ENCODE measurements at regions not wholly inside any gene's neighbourhood (a gene's known extent, or its start where the extent isn't known, plus 50 kb on each side); places are given as distances from the start of the nearest gene placed in this dataset.
A peak's percentile ranks its signal among the peaks of the same experiment; 100 is the strongest.

- no peaks in the 10 kb centered on the region for H3K36me3 ChIP-seq (ENCODE audit: insufficient read depth, low read length)
- DNase-seq, result no peak
- no peak overlapping the region for H3K27ac ChIP-seq (ENCODE audit: low read depth, low read length)
- no peaks in the 10 kb centered on the region for H3K36me3 Mint-ChIP-seq
- POLR2A ChIA-PET (ENCODE audit: partially characterized antibody), result no interaction called here
- peaks cover under 1 to 6% of the 10 kb centered on the region in 2 donors for H3K27me3 Mint-ChIP-seq
- H3K27ac Mint-ChIP-seq, result no peak overlapping the region
- intact Hi-C loops (cut with micrococcal nuclease), result no loop called here
- no peak overlapping the region for H3K4me3 ChIP-seq (ENCODE audit: low read length in 2 of 2)
- CTCF ChIA-PET (ENCODE audit: partially characterized antibody), result no interaction called here
- no peaks in the 10 kb centered on the region for H3K9me3 ChIP-seq (ENCODE audit: control insufficient read depth in 1 of 2, low read length in 2 of 2)
- peaks cover 12% of the 10 kb centered on the region for H3K4me1 ChIP-seq (ENCODE audit: insufficient read depth, low read length)
- no peaks in the 10 kb centered on the region for H3K9me3 Mint-ChIP-seq
- H3K4me3 Mint-ChIP-seq, result no peak overlapping the region
- peaks cover 0 to 23% (median 16%) of the 10 kb centered on the region in 4 donors for H3K4me1 Mint-ChIP-seq
- H3K27me3 ChIP-seq (ENCODE audit: insufficient read depth, low read length), result no peaks in the 10 kb centered on the region
These were observed 65.4 kb upstream of the WWC1 start for GRCh38 chr5:168226012-168226411.

DNA sequence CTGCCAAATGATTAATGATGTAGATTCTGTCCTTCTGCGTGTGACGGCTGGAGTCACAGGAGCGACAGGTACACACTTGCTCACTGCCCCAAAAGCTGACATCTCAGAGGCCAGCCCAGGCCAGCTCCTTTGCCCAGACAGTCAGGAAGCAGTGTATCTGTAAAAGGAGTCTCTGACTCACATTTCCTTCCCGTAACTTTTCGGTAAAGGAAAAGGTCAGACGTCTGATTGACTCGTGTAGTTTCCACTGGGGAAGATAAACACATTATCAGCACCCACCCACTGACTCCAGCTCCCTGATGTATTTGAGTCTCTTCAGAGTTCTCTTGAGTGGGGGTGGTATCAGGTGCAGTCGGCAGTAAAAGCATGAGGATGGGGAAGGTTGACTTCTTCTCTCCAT is 64.4 kb upstream of the WWC1 start:
- ChIA-PET CTCF (ENCODE audit: partially characterized antibody) (interaction anchor here (1.4 to 1.7 kb wide), 2 partner anchors 8 to 10 kb away, joined by 4 to 22 read pairs; no protein-coding TSS in a partner anchor), POLR2A (ENCODE audit: partially characterized antibody) (interaction anchor here (1.1 kb wide), 1 partner anchor 353 kb away, joined by 3 read pairs; the partner anchor contains the start of gene PANK3)
- Histone ChIP-seq H3K4me1 (ENCODE audit: insufficient read depth, low read length) (peaks cover 12% of the 10 kb centered on the region), H3K27ac (ENCODE audit: low read depth, low read length) (no peak overlapping the region), H3K27me3 (ENCODE audit: insufficient read depth, low read length) (no peaks in the 10 kb centered on the region), H3K4me3 (ENCODE audit: low read length in 2 of 2) (no peak overlapping the region), H3K36me3 (ENCODE audit: insufficient read depth, low read length) (no peaks in the 10 kb centered on the region), H3K9me3 (ENCODE audit: control insufficient read depth in 1 of 2, low read length in 2 of 2) (no peaks in the 10 kb centered on the region)
- peak overlapping the region in 6 of 8 donors; percentile 22 to 73 (median 53) for H3K4me3 Mint-ChIP-seq
- peak overlapping the region in 3 of 7 donors; percentile 48 to 76 (median 51) for H3K27ac Mint-ChIP-seq
- peaks cover 3 to 9% of the 10 kb centered on the region in 2 donors for H3K27me3 Mint-ChIP-seq
- no peak for DNase-seq
- H3K4me1 Mint-ChIP-seq, result peaks cover 0 to 23% (median 16%) of the 10 kb centered on the region in 4 donors
- intact Hi-C loops (cut with micrococcal nuclease), result no loop called here
- H3K9me3 Mint-ChIP-seq, result no peaks in the 10 kb centered on the region
- no peaks in the 10 kb centered on the region for H3K36me3 Mint-ChIP-seq

GRCh38 chr5:168227973-168228615 is 63.4 kb upstream of the WWC1 start:
- Mint-ChIP-seq H3K4me3 (peak overlapping the region in 6 of 8 donors; percentile 42 to 76 (median 70)), H3K36me3 (no peaks in the 10 kb centered on the region), H3K27ac (peak overlapping the region in 5 of 7 donors; percentile 25 to 72 (median 55)), H3K27me3 (peaks cover 3 to 8% of the 10 kb centered on the region in 2 donors), H3K9me3 (no peaks in the 10 kb centered on the region), H3K4me1 (peaks cover 0 to 23% (median 16%) of the 10 kb centered on the region in 4 donors)
- Histone ChIP-seq H3K27ac (ENCODE audit: low read depth, low read length) (no peak overlapping the region), H3K27me3 (ENCODE audit: insufficient read depth, low read length) (no peaks in the 10 kb centered on the region), H3K4me1 (ENCODE audit: insufficient read depth, low read length) (peaks cover 12% of the 10 kb centered on the region), H3K36me3 (ENCODE audit: insufficient read depth, low read length) (no peaks in the 10 kb centered on the region), H3K9me3 (ENCODE audit: control insufficient read depth in 1 of 2, low read length in 2 of 2) (no peaks in the 10 kb centered on the region), H3K4me3 (ENCODE audit: low read length in 2 of 2) (peak overlapping the region in 1 of 2 donors; percentile 22)
- ChIA-PET CTCF (ENCODE audit: partially characterized antibody) (interaction anchor here (1.4 to 1.7 kb wide), 2 partner anchors 9 to 11 kb away, joined by 4 to 22 read pairs; no protein-coding TSS in a partner anchor), POLR2A (ENCODE audit: partially characterized antibody) (interaction anchor here (1.1 kb wide), 2 partner anchors 8 to 352 kb away, joined by 3 to 6 read pairs; partner anchors contain the start of gene PANK3)
- intact Hi-C loops (cut with micrococcal nuclease), result no loop called here
- peak; percentile 6 to 61 (median 47) for DNase-seq

DNA sequence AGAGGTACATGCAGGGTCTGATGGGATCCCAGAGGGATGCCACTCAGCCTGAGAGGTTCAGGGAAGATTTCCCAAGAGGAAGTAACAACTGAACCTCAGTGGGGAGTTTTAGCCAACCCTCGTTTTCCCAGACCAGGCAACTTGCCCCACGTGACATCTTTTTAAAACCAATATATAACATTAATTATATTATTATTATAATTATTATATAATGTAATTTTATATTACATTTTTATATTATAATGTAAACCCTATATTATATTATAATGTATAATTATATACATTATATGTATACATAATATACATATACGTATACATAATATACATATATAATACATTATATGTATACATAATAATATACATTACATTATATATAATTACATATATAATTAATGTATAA is 62.8 kb upstream of the WWC1 start:
- Mint-ChIP-seq H3K9me3 (peaks cover 0 to 5% (median 0%) of the 10 kb centered on the region in 8 donors), H3K4me3 (peak overlapping the region in 4 of 8 donors; percentile 42 to 75 (median 70)), H3K4me1 (peaks cover 0 to 23% (median 16%) of the 10 kb centered on the region in 4 donors), H3K27me3 (peaks cover 3 to 8% of the 10 kb centered on the region in 2 donors), H3K36me3 (no peaks in the 10 kb centered on the region), H3K27ac (peak overlapping the region in 3 of 7 donors; percentile 7 to 72 (median 49))
- Histone ChIP-seq H3K27ac (ENCODE audit: low read depth, low read length) (no peak overlapping the region), H3K9me3 (ENCODE audit: control insufficient read depth in 1 of 2, low read length in 2 of 2) (no peaks in the 10 kb centered on the region), H3K4me3 (ENCODE audit: low read length in 2 of 2) (no peak overlapping the region), H3K36me3 (ENCODE audit: insufficient read depth, low read length) (no peaks in the 10 kb centered on the region), H3K4me1 (ENCODE audit: insufficient read depth, low read length) (peaks cover 12% of the 10 kb centered on the region), H3K27me3 (ENCODE audit: insufficient read depth, low read length) (no peaks in the 10 kb centered on the region)
- CTCF ChIA-PET (ENCODE audit: partially characterized antibody), result interaction anchor here (1.0 to 1.7 kb wide), 3 partner anchors 9 to 11 kb away, joined by 4 to 22 read pairs (median 5); no protein-coding TSS in a partner anchor
- POLR2A ChIA-PET (ENCODE audit: partially characterized antibody), result interaction anchor here (1.1 kb wide), 1 partner anchor 9 kb away, joined by 6 read pairs; no protein-coding TSS in a partner anchor
- intact Hi-C loops (cut with micrococcal nuclease), result no loop called here
- no peak for DNase-seq

DNA sequence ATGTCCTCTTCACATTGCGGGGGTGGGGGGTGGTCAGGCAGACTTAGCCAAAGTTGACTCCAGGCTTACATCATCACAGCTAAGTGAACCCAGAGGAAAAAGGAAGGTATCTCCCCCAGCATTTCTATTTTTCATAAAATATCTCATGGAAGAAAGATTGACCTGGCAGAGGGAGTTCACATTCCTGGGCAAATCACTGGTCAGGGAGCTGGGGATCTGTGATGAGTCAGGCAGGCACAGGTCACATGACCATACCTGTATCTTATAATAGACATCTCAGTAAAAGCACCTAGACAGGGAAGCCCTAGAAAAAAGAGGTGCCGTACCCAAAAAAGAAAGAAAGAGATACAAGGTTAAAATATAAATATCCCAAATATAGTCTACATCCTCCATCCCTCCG is 57.3 kb upstream of the WWC1 start:
- H3K9me3 ChIP-seq (ENCODE audit: control insufficient read depth in 1 of 2, low read length in 2 of 2), result no peaks in the 10 kb centered on the region
- intact Hi-C loops (cut with micrococcal nuclease), result no loop called here
- no peaks in the 10 kb centered on the region for H3K27me3 ChIP-seq (ENCODE audit: insufficient read depth, low read length)
- Mint-ChIP-seq H3K36me3 (no peaks in the 10 kb centered on the region), H3K9me3 (peaks cover 0 to 5% (median 0%) of the 10 kb centered on the region in 8 donors), H3K27ac (no peak overlapping the region), H3K27me3 (peaks cover 3 to 6% of the 10 kb centered on the region in 2 donors), H3K4me1 (peaks cover 0 to 2% (median 0%) of the 10 kb centered on the region in 4 donors), H3K4me3 (no peak overlapping the region)
- ChIA-PET POLR2A (ENCODE audit: partially characterized antibody) (no interaction called here), CTCF (ENCODE audit: partially characterized antibody) (interaction anchor here (2.6 kb wide), 1 partner anchor 14 kb away, joined by 14 read pairs; no protein-coding TSS in a partner anchor)
- H3K36me3 ChIP-seq (ENCODE audit: insufficient read depth, low read length), result no peaks in the 10 kb centered on the region
- H3K4me3 ChIP-seq (ENCODE audit: low read length in 2 of 2), result no peak overlapping the region
- no peak for DNase-seq
- no peaks in the 10 kb centered on the region for H3K4me1 ChIP-seq (ENCODE audit: insufficient read depth, low read length)
- H3K27ac ChIP-seq (ENCODE audit: low read depth, low read length), result no peak overlapping the region

- Mint-ChIP-seq H3K4me1 (no peaks in the 10 kb centered on the region), H3K27me3 (no peaks in the 10 kb centered on the region), H3K27ac (no peak overlapping the region), H3K9me3 (peaks cover 0 to 3% (median under 1%) of the 10 kb centered on the region in 8 donors), H3K4me3 (no peak overlapping the region), H3K36me3 (no peaks in the 10 kb centered on the region)
- no peaks in the 10 kb centered on the region for H3K27me3 ChIP-seq (ENCODE audit: insufficient read depth, low read length)
- no peak for DNase-seq
- no peaks in the 10 kb centered on the region for H3K9me3 ChIP-seq (ENCODE audit: control insufficient read depth in 1 of 2, low read length in 2 of 2)
- H3K27ac ChIP-seq (ENCODE audit: low read depth, low read length), result no peak overlapping the region
- H3K36me3 ChIP-seq (ENCODE audit: insufficient read depth, low read length), result no peaks in the 10 kb centered on the region
- ChIA-PET POLR2A (ENCODE audit: partially characterized antibody) (no interaction called here), CTCF (ENCODE audit: partially characterized antibody) (interaction anchor here (1.2 to 1.3 kb wide), 2 partner anchors 8 to 19 kb away, joined by 3 read pairs; no protein-coding TSS in a partner anchor)
- no peaks in the 10 kb centered on the region for H3K4me1 ChIP-seq (ENCODE audit: insufficient read depth, low read length)
- no peak overlapping the region for H3K4me3 ChIP-seq (ENCODE audit: low read length in 2 of 2)
- intact Hi-C loops (cut with micrococcal nuclease), result no loop called here
These were observed 53.0 kb upstream of the WWC1 start for GRCh38 chr5:168238463-168238862.

DNA sequence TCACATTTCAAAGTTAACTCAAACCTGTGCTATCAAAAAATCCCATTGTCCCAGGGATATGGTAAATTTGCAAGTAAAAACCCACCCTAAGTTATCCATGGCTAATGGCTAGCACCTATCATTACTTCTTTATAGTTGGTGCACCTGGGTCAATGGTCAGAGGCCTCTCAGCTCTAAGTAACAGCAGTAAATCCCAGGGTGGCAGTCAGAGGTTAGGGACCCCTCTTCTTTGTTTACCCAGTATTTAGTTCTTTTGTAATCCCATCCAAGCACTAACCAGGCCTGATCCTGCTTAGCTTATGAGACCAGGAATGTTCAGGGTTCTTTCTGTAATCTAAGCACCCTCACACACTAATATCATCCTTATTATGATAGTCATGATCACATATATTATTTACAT is 52.1 kb upstream of the WWC1 start:
- H3K36me3 Mint-ChIP-seq, result no peaks in the 10 kb centered on the region
- no peaks in the 10 kb centered on the region for H3K4me1 Mint-ChIP-seq
- no peak overlapping the region for H3K4me3 Mint-ChIP-seq

More for the DNA sequence above, 52.1 kb upstream of the WWC1 start:
- ChIA-PET POLR2A (ENCODE audit: partially characterized antibody) (no interaction called here), CTCF (ENCODE audit: partially characterized antibody) (interaction anchor here (1.2 to 1.3 kb wide), 2 partner anchors 9 to 19 kb away, joined by 3 read pairs; no protein-coding TSS in a partner anchor)
- no peak for DNase-seq
- H3K36me3 ChIP-seq (ENCODE audit: insufficient read depth, low read length), result no peaks in the 10 kb centered on the region
- H3K4me1 ChIP-seq (ENCODE audit: insufficient read depth, low read length), result no peaks in the 10 kb centered on the region
- H3K9me3 ChIP-seq (ENCODE audit: control insufficient read depth in 1 of 2, low read length in 2 of 2), result no peaks in the 10 kb centered on the region
- intact Hi-C loops (cut with micrococcal nuclease), result no loop called here
- H3K27me3 Mint-ChIP-seq, result peaks cover 0 to 2% of the 10 kb centered on the region in 2 donors
- no peak overlapping the region for H3K4me3 ChIP-seq (ENCODE audit: low read length in 2 of 2)
- H3K27ac Mint-ChIP-seq, result no peak overlapping the region
- H3K9me3 Mint-ChIP-seq, result peaks cover 0 to 2% (median 0%) of the 10 kb centered on the region in 8 donors
- H3K27ac ChIP-seq (ENCODE audit: low read depth, low read length), result no peak overlapping the region
- no peaks in the 10 kb centered on the region for H3K27me3 ChIP-seq (ENCODE audit: insufficient read depth, low read length)

Measured in CD4-positive, alpha-beta memory T cell (primary cell).